ENCODE measurements at regions not wholly inside any gene's neighbourhood (a gene's known extent, or its start where the extent isn't known, plus 50 kb on each side); places are given as distances from the start of the nearest gene placed in this dataset.

GRCh38 chr11:121755906-121756305 lies 303.1 kb upstream of the SORL1-AS1 start:
- Histone ChIP-seq H3K9ac (no peak overlapping the region), H3K27me3 (replicated peaks; ENCODE audit: insufficient read depth) (no peaks in the 10 kb centered on the region), H3K27ac (no peak overlapping the region), H3F3A (ENCODE audit: insufficient read depth) (0 out of 2 replicates have a peak, but pooled peaks cover 5% of the 10 kb centered on the region), H2AFZ (no peak overlapping the region), H3K4me3 (no peak overlapping the region), H3K9me2 (ENCODE audit: insufficient read depth) (0 out of 2 replicates have a peak, but pooled peaks cover 2% of the 10 kb centered on the region), H3K4me1 (ENCODE audit: insufficient read depth) (peaks cover 11% of the 10 kb centered on the region), H3K36me3 (ENCODE audit: low read depth) (no peaks in the 10 kb centered on the region), H3K4me2 (ENCODE audit: unreplicated experiment) (no peak overlapping the region), H3K9me3 (ENCODE audit: low read depth) (no peaks in the 10 kb centered on the region), H3K79me2 (ENCODE audit: insufficient read depth) (no peaks in the 10 kb centered on the region), H4K20me1 (ENCODE audit: insufficient read depth) (no peaks in the 10 kb centered on the region)
- WGBS, 2 experiments (ENCODE audit: low coverage in 1 of 2, low lambda C conversion rate in 2 of 2, missing lambda C conversion rate in 2 of 2): 59 to 62% methylated on average over 3 of the region's 3 CpGs
- DNase-seq: no peak
- in situ Hi-C loops (cut with MboI): no loop called here
- TF ChIP-seq EZH2 (IDR thresholded peaks at IDR 0.05; ENCODE audit: insufficient read depth, poor library complexity, severe bottlenecking) (no peak), EZH2phosphoT487 (IDR thresholded peaks at IDR 0.05; ENCODE audit: insufficient read depth, low read depth) (no peak)

- 0 out of 2 replicates have a peak, but pooled peaks cover 5% of the 10 kb centered on the region for H3F3A ChIP-seq (ENCODE audit: insufficient read depth)
- H3K79me2 ChIP-seq (ENCODE audit: insufficient read depth): no peaks in the 10 kb centered on the region
- in situ Hi-C loops (cut with MboI): no loop called here
- H3K4me1 ChIP-seq (ENCODE audit: insufficient read depth): peaks cover 11% of the 10 kb centered on the region
- no peak overlapping the region for H3K9ac ChIP-seq
- no peak overlapping the region for H3K4me3 ChIP-seq
- H3K27ac ChIP-seq: no peak overlapping the region
- H4K20me1 ChIP-seq (ENCODE audit: insufficient read depth): no peaks in the 10 kb centered on the region
- 64 to 74% methylated on average over 2 of the region's 2 CpGs for WGBS, 2 experiments (ENCODE audit: low coverage in 1 of 2, low lambda C conversion rate in 2 of 2, missing lambda C conversion rate in 2 of 2)
- no peak for DNase-seq
- H2AFZ ChIP-seq: no peak overlapping the region
- no peaks in the 10 kb centered on the region for H3K9me3 ChIP-seq (ENCODE audit: low read depth)
- TF ChIP-seq EZH2phosphoT487 (IDR thresholded peaks at IDR 0.05; ENCODE audit: insufficient read depth, low read depth) (no peak), EZH2 (IDR thresholded peaks at IDR 0.05; ENCODE audit: insufficient read depth, poor library complexity, severe bottlenecking) (no peak)
- H3K9me2 ChIP-seq (ENCODE audit: insufficient read depth): 0 out of 2 replicates have a peak, but pooled peaks cover 9% of the 10 kb centered on the region
- H3K27me3 ChIP-seq (replicated peaks; ENCODE audit: insufficient read depth): no peaks in the 10 kb centered on the region
- H3K36me3 ChIP-seq (ENCODE audit: low read depth): no peaks in the 10 kb centered on the region
- no peak overlapping the region for H3K4me2 ChIP-seq (ENCODE audit: unreplicated experiment)
Measured at GRCh38 chr11:121755191-121755590, 302.4 kb upstream of the SORL1-AS1 start.

GRCh38 chr11:121754598-121754997 lies 301.8 kb upstream of the SORL1-AS1 start:
- H3K4me3 ChIP-seq: no peak overlapping the region
- no peaks in the 10 kb centered on the region for H3K36me3 ChIP-seq (ENCODE audit: low read depth)
- H3K4me1 ChIP-seq (ENCODE audit: insufficient read depth): peaks cover 11% of the 10 kb centered on the region
- H4K20me1 ChIP-seq (ENCODE audit: insufficient read depth): no peaks in the 10 kb centered on the region
- no peak for DNase-seq
- H3K27ac ChIP-seq: no peak overlapping the region
- H3K4me2 ChIP-seq (ENCODE audit: unreplicated experiment): no peak overlapping the region
- WGBS, 2 experiments (ENCODE audit: low coverage in 1 of 2, low lambda C conversion rate in 2 of 2, missing lambda C conversion rate in 2 of 2): 22 to 32% methylated on average over 2 of the region's 2 CpGs
- 0 out of 2 replicates have a peak, but pooled peaks cover 5% of the 10 kb centered on the region for H3F3A ChIP-seq (ENCODE audit: insufficient read depth)
- no peaks in the 10 kb centered on the region for H3K9me3 ChIP-seq (ENCODE audit: low read depth)
- H3K9me2 ChIP-seq (ENCODE audit: insufficient read depth): 0 out of 2 replicates have a peak, but pooled peaks cover 9% of the 10 kb centered on the region
- H3K9ac ChIP-seq: no peak overlapping the region
- no peaks in the 10 kb centered on the region for H3K27me3 ChIP-seq (replicated peaks; ENCODE audit: insufficient read depth)
- in situ Hi-C loops (cut with MboI): no loop called here
- peak overlapping the region; percentile 27; the same call in 1 of the 2 replicates for H2AFZ ChIP-seq
- H3K79me2 ChIP-seq (ENCODE audit: insufficient read depth): no peaks in the 10 kb centered on the region
- TF ChIP-seq EZH2phosphoT487 (IDR thresholded peaks at IDR 0.05; ENCODE audit: insufficient read depth, low read depth) (no peak), EZH2 (IDR thresholded peaks at IDR 0.05; ENCODE audit: insufficient read depth, poor library complexity, severe bottlenecking) (no peak)

DNA sequence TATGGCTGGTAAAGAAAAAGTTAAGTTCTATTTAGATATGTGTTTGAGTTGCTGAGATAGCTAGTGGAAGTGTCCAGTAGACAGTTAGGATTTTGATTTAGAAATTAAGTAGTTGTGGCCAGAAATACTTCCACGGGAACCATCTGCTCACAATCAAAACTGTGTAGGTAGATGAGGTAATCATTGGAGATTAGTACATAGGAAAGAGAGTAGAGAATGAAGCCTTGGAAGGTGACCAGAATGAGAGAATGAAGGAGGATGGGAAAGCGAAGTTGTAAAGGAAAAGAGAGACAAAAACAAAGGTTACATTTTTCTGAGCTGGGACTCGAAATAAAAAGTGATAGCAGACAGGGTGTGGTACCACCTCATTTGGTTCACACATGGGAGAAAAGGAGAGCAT lies 296.9 kb upstream of the SORL1-AS1 start:
- Histone ChIP-seq H3K9me3 (ENCODE audit: low read depth) (no peaks in the 10 kb centered on the region), H3K9ac (no peak overlapping the region), H3F3A (ENCODE audit: insufficient read depth) (no peaks in the 10 kb centered on the region), H3K36me3 (ENCODE audit: low read depth) (no peaks in the 10 kb centered on the region), H2AFZ (peak overlapping the region; percentile 44; the same call in 1 of the 2 replicates), H4K20me1 (ENCODE audit: insufficient read depth) (no peaks in the 10 kb centered on the region), H3K27ac (no peak overlapping the region), H3K9me2 (ENCODE audit: insufficient read depth) (0 out of 2 replicates have a peak, but pooled peaks cover 9% of the 10 kb centered on the region), H3K4me1 (ENCODE audit: insufficient read depth) (no peaks in the 10 kb centered on the region), H3K4me3 (no peak overlapping the region), H3K4me2 (ENCODE audit: unreplicated experiment) (no peak overlapping the region), H3K27me3 (replicated peaks; ENCODE audit: insufficient read depth) (no peaks in the 10 kb centered on the region), H3K79me2 (ENCODE audit: insufficient read depth) (no peaks in the 10 kb centered on the region)
- in situ Hi-C loops (cut with MboI): no loop called here
- peak; percentile 32 for DNase-seq
- TF ChIP-seq EZH2 (IDR thresholded peaks at IDR 0.05; ENCODE audit: insufficient read depth, poor library complexity, severe bottlenecking) (no peak), EZH2phosphoT487 (IDR thresholded peaks at IDR 0.05; ENCODE audit: insufficient read depth, low read depth) (no peak)
- WGBS, 2 experiments (ENCODE audit: low coverage in 1 of 2, low lambda C conversion rate in 2 of 2, missing lambda C conversion rate in 2 of 2): 11 to 13% methylated on average over 3 of the region's 3 CpGs

Data from GM23248 (cell line).